Hindlimb muscle (tissue), 1 donor: ENCODE measurements at regions not wholly inside any gene's neighbourhood (a gene's known extent, or its start where the extent isn't known, plus 50 kb on each side); places are given as distances from the start of the nearest gene placed in this dataset.

ENCODE experiments used
- DNase-seq: peaks from one replicate; pipeline ENCODE4 v3.0.0-alpha.2; 2013

- no peak for DNase-seq
Measured at GRCh38 chr1:227370533-227371254, 52.4 kb upstream of the CDC42BPA start.

- no peak for DNase-seq
Measured at GRCh38 chr1:227369102-227369760, 50.9 kb upstream of the CDC42BPA start.
